GM12864 (cell line): ENCODE measurements at regions not wholly inside any gene's neighbourhood (a gene's known extent, or its start where the extent isn't known, plus 50 kb on each side); places are given as distances from the start of the nearest gene placed in this dataset.

Experiments used
- DNase-seq: peaks from one replicate; pipeline ENCODE4 v3.0.0-alpha.2; 2011; ENCODE audit warnings: low read depth
- H3K4me3 ChIP-seq: 2 replicates; pipeline ENCODE4 v1.5.1; 2011; ENCODE audit warnings: mild to moderate bottlenecking, low read depth, low read length, control low read depth
- CTCF ChIP-seq: IDR thresholded peaks from 2 replicates; pipeline ENCODE4 v1.5.1; 2011; ENCODE audit warnings: low read depth, mild to moderate bottlenecking, moderate library complexity, low read length, control low read depth, inconsistent platforms; ENCODE audit errors: missing control alignments

- DNase-seq: no peak
- no peak for TF ChIP-seq CTCF
- H3K4me3 ChIP-seq: no peak overlapping the region
These were observed 122.7 kb upstream of the APC start for GRCh38 chr5:112614986-112615385.

GRCh38 chr5:112616812-112617547 lies 120.7 kb upstream of the APC start:
- H3K4me3 ChIP-seq: no peak overlapping the region
- DNase-seq: no peak
- no peak for TF ChIP-seq CTCF

GRCh38 chr5:112625246-112625645 lies 112.4 kb upstream of the APC start:
- no peak overlapping the region for H3K4me3 ChIP-seq
- DNase-seq: no peak
- no peak for TF ChIP-seq CTCF

GRCh38 chr5:112625689-112626438 lies 111.8 kb upstream of the APC start:
- no peak overlapping the region for H3K4me3 ChIP-seq
- DNase-seq: no peak
- no peak for TF ChIP-seq CTCF

- no peak for DNase-seq
- no peak overlapping the region for H3K4me3 ChIP-seq
- no peak for TF ChIP-seq CTCF
These were observed 111.0 kb upstream of the APC start for GRCh38 chr5:112626715-112627114.

- TF ChIP-seq CTCF: no peak
- no peak for DNase-seq
- no peak overlapping the region for H3K4me3 ChIP-seq
These were observed 109.3 kb upstream of the APC start for GRCh38 chr5:112628214-112628980.
